ENCODE measurements at regions not wholly inside any gene's neighbourhood (a gene's known extent, or its start where the extent isn't known, plus 50 kb on each side); places are given as distances from the start of the nearest gene placed in this dataset.

- peak; percentile 64 to 68 for DNase-seq
- TF ChIP-seq POLR2A (IDR thresholded peaks at IDR 0.05; ENCODE audit: low read length) (no peak), GATA1 (IDR thresholded peaks at IDR 0.05; ENCODE audit: low read depth, low read length) (no peak)
These were observed 201.9 kb downstream of the LY86 start for GRCh38 chr6:6790393-6790792.

GRCh38 chr6:6790891-6791290 lies 202.4 kb downstream of the LY86 start:
- TF ChIP-seq GATA1 (IDR thresholded peaks at IDR 0.05; ENCODE audit: low read depth, low read length) (no peak), POLR2A (IDR thresholded peaks at IDR 0.05; ENCODE audit: low read length) (no peak)
- peak in 1 of 2 experiments; percentile 35 for DNase-seq

- DNase-seq = no peak
- TF ChIP-seq GATA1 (IDR thresholded peaks at IDR 0.05; ENCODE audit: low read depth, low read length) (no peak), POLR2A (IDR thresholded peaks at IDR 0.05; ENCODE audit: low read length) (no peak)
These were observed 205.1 kb downstream of the LY86 start for GRCh38 chr6:6793388-6794250.

DNA sequence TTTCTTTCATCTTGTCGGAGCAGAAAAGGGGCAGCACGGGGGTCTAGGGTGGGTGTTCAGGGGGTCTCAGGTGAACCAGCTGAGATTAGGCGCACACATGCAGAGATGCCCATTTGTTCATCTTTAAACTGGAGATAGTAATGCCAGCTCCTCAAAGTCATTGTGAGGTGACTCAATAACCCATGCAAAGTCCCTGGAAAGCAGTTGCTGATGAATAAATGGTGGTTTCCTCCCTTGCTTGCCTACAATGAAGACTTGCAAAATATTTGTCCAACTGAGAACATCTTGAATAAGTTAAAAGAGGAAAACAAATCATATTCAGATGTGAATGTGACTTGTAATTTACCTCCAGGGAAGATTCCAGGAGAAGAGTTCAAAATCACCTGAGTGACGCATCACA lies 206.9 kb downstream of the LY86 start:
- no peak for DNase-seq
- TF ChIP-seq POLR2A (IDR thresholded peaks at IDR 0.05; ENCODE audit: low read length) (no peak), GATA1 (IDR thresholded peaks at IDR 0.05; ENCODE audit: low read depth, low read length) (no peak)

- TF ChIP-seq GATA1 (IDR thresholded peaks at IDR 0.05; ENCODE audit: low read depth, low read length) (no peak), POLR2A (IDR thresholded peaks at IDR 0.05; ENCODE audit: low read length) (no peak)
These were observed 208.3 kb downstream of the LY86 start for GRCh38 chr6:6796818-6797217.

DNA sequence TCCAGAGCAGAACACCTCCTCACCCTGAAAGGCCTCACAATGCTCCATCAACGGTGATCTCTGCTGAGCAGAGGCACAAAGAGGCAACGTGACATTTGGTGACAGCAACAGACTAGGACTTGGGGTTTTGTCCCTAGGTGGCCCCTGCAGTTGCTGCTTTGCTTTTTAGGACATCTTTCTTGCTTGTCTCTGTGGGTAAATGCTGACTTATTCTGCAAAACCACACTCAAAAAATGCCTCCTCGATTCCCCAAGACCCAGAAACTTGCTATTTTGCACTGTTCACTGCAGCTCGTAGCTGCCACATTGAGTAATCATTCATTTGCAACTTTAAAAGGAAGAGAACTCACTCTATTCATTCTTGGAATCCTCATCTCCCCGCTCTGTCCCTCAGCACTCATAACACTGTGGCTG lies 209.9 kb downstream of the LY86 start:
- TF ChIP-seq POLR2A (IDR thresholded peaks at IDR 0.05; ENCODE audit: low read length) (no peak), GATA1 (IDR thresholded peaks at IDR 0.05; ENCODE audit: low read depth, low read length) (no peak)
- no peak for DNase-seq

More at GRCh38 chr6:6796818-6797217, 208.3 kb downstream of the LY86 start:
- DNase-seq = no peak

- DNase-seq = no peak
These were observed 212.4 kb downstream of the LY86 start for GRCh38 chr6:6801005-6801335.

DNA sequence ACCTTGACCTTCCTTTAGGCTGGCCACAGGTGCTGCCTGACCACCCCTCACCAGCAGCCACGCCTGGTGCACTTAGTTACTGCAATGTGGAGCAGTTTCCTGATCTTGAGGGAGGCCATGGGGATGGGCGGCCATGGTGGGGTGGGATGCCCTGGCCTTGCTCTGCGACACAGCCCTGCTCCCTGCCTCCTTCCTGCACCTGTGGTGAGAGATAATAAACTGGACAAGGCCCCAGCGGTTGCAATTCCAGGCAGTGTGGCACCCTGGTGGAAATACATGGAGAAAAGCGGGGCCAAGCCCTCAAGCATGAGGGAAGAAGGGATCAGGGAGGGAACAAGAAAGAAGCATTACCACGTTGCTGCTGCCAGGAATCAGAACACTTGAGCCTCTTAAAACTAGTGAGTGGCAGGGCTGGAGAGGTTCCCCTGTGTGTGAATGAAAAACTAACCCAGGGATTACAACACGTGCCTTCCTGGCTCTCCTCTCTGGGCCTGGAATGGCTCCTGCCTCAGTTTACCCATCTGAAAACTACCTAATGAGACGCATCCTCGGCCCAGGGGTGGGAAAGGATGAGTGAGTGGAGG lies 213.2 kb downstream of the LY86 start:
- TF ChIP-seq GATA1 (IDR thresholded peaks at IDR 0.05; ENCODE audit: low read depth, low read length) (no peak), POLR2A (IDR thresholded peaks at IDR 0.05; ENCODE audit: low read length) (no peak)
- DNase-seq = no peak

More at GRCh38 chr6:6801005-6801335, 212.4 kb downstream of the LY86 start:
- TF ChIP-seq POLR2A (IDR thresholded peaks at IDR 0.05; ENCODE audit: low read length) = no peak
- no peak for TF ChIP-seq GATA1 (IDR thresholded peaks at IDR 0.05; ENCODE audit: low read depth, low read length)

DNA sequence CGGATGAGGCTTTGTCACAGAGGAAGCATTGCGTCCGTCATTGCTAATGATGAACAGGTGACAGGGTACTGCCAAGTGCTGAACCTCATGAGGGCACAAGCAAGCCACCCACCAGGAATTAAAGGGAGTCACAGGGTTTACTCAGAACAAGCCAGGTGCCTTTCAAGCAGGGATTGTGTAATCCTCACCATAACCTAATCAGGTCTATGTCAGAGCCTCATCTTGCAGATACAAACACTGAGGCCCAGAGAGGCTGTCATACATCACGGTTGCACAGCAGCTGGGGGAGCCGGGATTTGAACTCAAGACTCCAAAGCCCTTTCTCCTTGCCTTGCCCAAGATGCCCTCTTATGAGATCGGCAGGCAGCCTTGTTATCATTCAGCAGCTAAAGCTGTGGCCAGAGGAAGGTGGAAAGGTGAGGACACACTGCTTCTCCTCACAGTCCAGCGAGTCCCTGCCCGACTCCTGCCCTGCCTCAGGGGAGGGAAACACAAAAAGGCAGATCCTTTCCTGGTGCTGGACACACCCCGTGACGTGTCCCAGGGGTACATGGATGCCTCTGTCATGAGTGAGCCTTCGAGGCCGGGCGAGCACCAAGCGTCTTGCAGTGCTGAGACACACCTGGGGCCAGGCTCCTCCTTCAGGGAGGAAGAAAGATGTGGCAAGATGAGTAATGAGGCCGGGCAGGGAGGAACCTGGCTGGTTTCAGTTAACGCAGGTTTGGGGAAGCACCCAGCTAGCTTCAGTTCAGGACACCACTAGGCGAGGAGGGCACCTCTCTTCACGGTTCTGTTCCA lies 214.9 kb downstream of the LY86 start:
- no peak for DNase-seq
- TF ChIP-seq POLR2A (IDR thresholded peaks at IDR 0.05; ENCODE audit: low read length) (no peak), GATA1 (IDR thresholded peaks at IDR 0.05; ENCODE audit: low read depth, low read length) (no peak)

DNA sequence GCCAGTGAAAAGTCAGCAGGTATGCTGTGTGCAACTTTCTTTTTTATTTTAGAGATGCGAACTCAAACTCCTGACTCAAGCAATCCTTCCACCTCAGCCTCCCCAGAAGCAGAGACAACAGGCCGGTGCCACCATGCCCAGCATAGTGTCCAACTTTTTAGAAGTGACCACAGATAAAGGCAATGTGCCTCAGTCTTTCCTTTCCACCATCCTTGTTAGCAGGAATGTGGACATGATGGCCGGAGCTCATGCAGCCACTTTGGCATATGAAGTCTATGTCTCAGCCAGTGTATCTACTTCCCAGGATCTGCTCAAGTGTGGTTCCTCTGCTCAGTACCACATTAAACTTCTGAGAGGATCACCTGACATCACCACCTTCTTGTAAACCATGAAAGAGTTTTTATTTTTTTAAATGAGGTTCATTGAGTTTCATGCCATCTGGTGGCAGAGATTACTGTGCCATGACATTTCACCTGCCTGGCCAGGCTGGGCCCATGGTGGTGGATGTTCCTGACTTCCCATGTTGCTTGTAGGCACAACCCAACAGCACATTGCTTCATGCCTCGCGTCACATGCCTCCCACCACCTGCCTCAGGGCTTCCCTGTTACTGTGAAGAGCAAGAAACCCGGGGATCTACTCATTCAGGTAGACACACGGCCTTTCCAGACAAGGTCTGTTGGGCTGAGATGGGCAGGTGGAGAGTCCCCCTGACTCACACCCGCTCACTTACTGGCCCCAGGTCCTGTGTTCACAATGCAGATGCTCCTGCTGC lies 216.5 kb downstream of the LY86 start:
- TF ChIP-seq POLR2A (IDR thresholded peaks at IDR 0.05; ENCODE audit: low read length) (no peak), GATA1 (IDR thresholded peaks at IDR 0.05; ENCODE audit: low read depth, low read length) (no peak)
- DNase-seq = no peak

DNA sequence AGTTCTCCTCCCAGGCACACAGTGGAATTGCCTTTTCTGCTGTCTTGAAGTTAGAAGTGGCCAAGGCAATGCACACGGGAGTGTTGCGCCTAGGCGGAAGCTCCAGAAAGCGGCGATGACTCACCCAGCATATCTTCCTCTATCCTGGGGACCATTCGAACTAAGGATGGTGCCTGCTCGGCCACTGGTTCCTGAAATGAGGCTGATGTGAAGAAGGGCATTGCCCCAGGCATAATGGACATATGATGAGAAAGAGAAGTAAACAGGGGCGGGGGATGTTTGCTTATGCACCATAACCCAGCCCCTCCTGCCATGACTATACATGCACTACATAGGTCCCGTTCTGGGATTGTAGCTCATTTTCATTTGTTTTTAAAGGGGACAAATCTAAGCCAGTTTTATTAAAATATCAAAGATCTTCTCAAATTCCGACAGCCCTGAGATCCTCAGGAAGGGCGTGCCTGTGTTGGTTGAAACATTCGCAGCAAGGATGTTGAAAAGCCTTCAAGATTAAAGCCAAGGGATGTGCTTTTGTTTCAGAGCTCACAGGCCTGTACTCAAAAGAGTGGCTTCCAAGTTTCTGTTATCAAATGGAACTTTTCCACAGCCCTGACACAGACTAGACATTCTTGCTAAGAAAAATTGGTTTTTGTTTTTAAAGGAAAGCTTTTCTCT lies 218.5 kb downstream of the LY86 start:
- DNase-seq = no peak
- TF ChIP-seq GATA1 (IDR thresholded peaks at IDR 0.05; ENCODE audit: low read depth, low read length) (no peak), POLR2A (IDR thresholded peaks at IDR 0.05; ENCODE audit: low read length) (no peak)

DNA sequence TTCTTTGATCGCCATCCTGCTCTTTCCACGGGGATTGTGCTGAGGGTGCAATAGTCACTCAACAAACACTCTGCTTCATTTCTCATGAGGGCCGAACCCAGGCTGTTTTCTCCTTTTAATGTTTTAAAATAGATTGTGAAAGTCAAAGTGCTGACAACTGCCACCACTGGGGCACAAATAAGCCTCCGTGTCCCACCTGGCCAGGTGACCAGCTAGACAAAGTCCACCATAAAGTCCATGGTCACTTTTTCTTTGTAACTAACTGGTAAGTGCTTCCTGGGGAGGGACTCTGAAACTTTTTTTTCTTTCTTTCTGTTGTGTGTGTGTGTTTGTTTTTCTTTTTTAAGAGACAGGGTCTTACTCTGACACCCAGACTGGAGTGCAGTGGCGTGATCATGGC lies 219.8 kb downstream of the LY86 start:
- no peak for TF ChIP-seq GATA1 (IDR thresholded peaks at IDR 0.05; ENCODE audit: low read depth, low read length)
- no peak for TF ChIP-seq POLR2A (IDR thresholded peaks at IDR 0.05; ENCODE audit: low read length)
- DNase-seq = no peak

DNA sequence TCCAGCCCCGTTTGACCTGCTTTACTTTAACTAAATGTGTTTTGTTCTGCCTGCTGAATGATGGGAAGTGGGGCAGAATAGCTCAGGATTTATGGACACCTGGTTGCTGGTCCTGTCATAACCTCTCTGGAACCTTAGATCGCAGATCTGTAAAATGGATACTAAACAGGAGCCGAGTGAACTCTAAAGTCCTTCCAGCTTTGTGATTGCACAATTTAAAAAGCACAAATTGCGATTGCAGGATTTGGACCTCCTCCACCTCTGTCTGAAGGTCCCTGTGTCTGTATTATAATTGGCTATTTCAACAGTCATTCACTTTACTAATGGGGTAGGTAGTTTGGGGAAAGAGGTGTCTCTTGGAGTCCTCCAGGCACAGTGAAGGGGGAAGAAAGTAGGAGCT lies 220.4 kb downstream of the LY86 start:
- TF ChIP-seq POLR2A (IDR thresholded peaks at IDR 0.05; ENCODE audit: low read length) = no peak
- TF ChIP-seq GATA1 (IDR thresholded peaks at IDR 0.05; ENCODE audit: low read depth, low read length) = no peak

More for the DNA sequence above, 220.4 kb downstream of the LY86 start:
- DNase-seq = no peak
